ENCODE measurements at regions not wholly inside any gene's neighbourhood (a gene's known extent, or its start where the extent isn't known, plus 50 kb on each side); places are given as distances from the start of the nearest gene placed in this dataset.

- no peak overlapping the region for H3K9ac ChIP-seq (ENCODE audit: low read length)
- H3K36me3 ChIP-seq (replicated peaks; ENCODE audit: insufficient read depth, low read length), result no peaks in the 10 kb centered on the region
- no peaks in the 10 kb centered on the region for H4K20me1 ChIP-seq (ENCODE audit: insufficient read depth, low read length)
- no peaks in the 10 kb centered on the region for H3K27me3 ChIP-seq (replicated peaks; ENCODE audit: insufficient read depth, low read length)
- no peak for DNase-seq
- no peaks in the 10 kb centered on the region for H3K9me2 ChIP-seq (replicated peaks; ENCODE audit: insufficient read depth, low read length)
- no peaks in the 10 kb centered on the region for H3K9me3 ChIP-seq (replicated peaks; ENCODE audit: insufficient read depth, low read length)
- H3K79me2 ChIP-seq (ENCODE audit: low read length), result no peaks in the 10 kb centered on the region
- H2AFZ ChIP-seq (ENCODE audit: low read length), result no peak overlapping the region
- no peaks in the 10 kb centered on the region for H3F3A ChIP-seq (ENCODE audit: insufficient read depth, low read length)
- no peaks in the 10 kb centered on the region for H3K4me1 ChIP-seq (ENCODE audit: low read length)
- no peak overlapping the region for H3K27ac ChIP-seq (ENCODE audit: low read length)
- H3K4me2 ChIP-seq (ENCODE audit: low read depth, low read length), result no peak overlapping the region
- no peak overlapping the region for H3K4me3 ChIP-seq (ENCODE audit: low read length)
- no peak for TF ChIP-seq EZH2phosphoT487 (IDR thresholded peaks at IDR 0.05; ENCODE audit: low read length)
- TF ChIP-seq EZH2 (optimal IDR thresholded peaks at IDR 0.05; ENCODE audit: low read depth, low read length), result no peak
- TF ChIP-seq, protein P1, sequence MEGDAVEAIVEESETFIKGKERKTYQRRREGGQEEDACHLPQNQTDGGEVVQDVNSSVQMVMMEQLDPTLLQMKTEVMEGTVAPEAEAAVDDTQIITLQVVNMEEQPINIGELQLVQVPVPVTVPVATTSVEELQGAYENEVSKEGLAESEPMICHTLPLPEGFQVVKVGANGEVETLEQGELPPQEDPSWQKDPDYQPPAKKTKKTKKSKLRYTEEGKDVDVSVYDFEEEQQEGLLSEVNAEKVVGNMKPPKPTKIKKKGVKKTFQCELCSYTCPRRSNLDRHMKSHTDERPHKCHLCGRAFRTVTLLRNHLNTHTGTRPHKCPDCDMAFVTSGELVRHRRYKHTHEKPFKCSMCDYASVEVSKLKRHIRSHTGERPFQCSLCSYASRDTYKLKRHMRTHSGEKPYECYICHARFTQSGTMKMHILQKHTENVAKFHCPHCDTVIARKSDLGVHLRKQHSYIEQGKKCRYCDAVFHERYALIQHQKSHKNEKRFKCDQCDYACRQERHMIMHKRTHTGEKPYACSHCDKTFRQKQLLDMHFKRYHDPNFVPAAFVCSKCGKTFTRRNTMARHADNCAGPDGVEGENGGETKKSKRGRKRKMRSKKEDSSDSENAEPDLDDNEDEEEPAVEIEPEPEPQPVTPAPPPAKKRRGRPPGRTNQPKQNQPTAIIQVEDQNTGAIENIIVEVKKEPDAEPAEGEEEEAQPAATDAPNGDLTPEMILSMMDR (IDR thresholded peaks at IDR 0.05; ENCODE audit: low read length), result no peak
These were observed 149.0 kb upstream of the ITGA1 start for GRCh38 chr5:52638732-52639131.

GRCh38 chr5:52648726-52649125, 139.0 kb upstream of the ITGA1 start:
- no peaks in the 10 kb centered on the region for H3K36me3 ChIP-seq (replicated peaks; ENCODE audit: insufficient read depth, low read length)
- H2AFZ ChIP-seq (ENCODE audit: low read length), result no peak overlapping the region
- DNase-seq, result no peak
- no peak overlapping the region for H3K4me3 ChIP-seq (ENCODE audit: low read length)
- H3K9ac ChIP-seq (ENCODE audit: low read length), result no peak overlapping the region
- H3K4me2 ChIP-seq (ENCODE audit: low read depth, low read length), result no peak overlapping the region
- H3K9me3 ChIP-seq (replicated peaks; ENCODE audit: insufficient read depth, low read length), result no peaks in the 10 kb centered on the region; the same call in 1 of the 2 replicates
- H3F3A ChIP-seq (ENCODE audit: insufficient read depth, low read length), result no peaks in the 10 kb centered on the region
- H3K27ac ChIP-seq (ENCODE audit: low read length), result no peak overlapping the region
- H3K79me2 ChIP-seq (ENCODE audit: low read length), result no peaks in the 10 kb centered on the region
- no peaks in the 10 kb centered on the region for H3K4me1 ChIP-seq (ENCODE audit: low read length)
- H3K27me3 ChIP-seq (replicated peaks; ENCODE audit: insufficient read depth, low read length), result no peaks in the 10 kb centered on the region
- H4K20me1 ChIP-seq (ENCODE audit: insufficient read depth, low read length), result no peaks in the 10 kb centered on the region
- no peaks in the 10 kb centered on the region for H3K9me2 ChIP-seq (replicated peaks; ENCODE audit: insufficient read depth, low read length)
- TF ChIP-seq EZH2 (optimal IDR thresholded peaks at IDR 0.05; ENCODE audit: low read depth, low read length), result no peak
- TF ChIP-seq, protein P1 (IDR thresholded peaks at IDR 0.05; ENCODE audit: low read length), result no peak
- TF ChIP-seq EZH2phosphoT487 (IDR thresholded peaks at IDR 0.05; ENCODE audit: low read length), result no peak

- H3K9me3 ChIP-seq (replicated peaks; ENCODE audit: insufficient read depth, low read length), result no peaks in the 10 kb centered on the region
- H4K20me1 ChIP-seq (ENCODE audit: insufficient read depth, low read length), result no peaks in the 10 kb centered on the region
- H3K27me3 ChIP-seq (replicated peaks; ENCODE audit: insufficient read depth, low read length), result no peaks in the 10 kb centered on the region
- H3K36me3 ChIP-seq (replicated peaks; ENCODE audit: insufficient read depth, low read length), result no peaks in the 10 kb centered on the region
- H2AFZ ChIP-seq (ENCODE audit: low read length), result no peak overlapping the region
- no peak overlapping the region for H3K27ac ChIP-seq (ENCODE audit: low read length)
- H3K79me2 ChIP-seq (ENCODE audit: low read length), result no peaks in the 10 kb centered on the region
- H3K9me2 ChIP-seq (replicated peaks; ENCODE audit: insufficient read depth, low read length), result no peaks in the 10 kb centered on the region
- H3K4me2 ChIP-seq (ENCODE audit: low read depth, low read length), result no peak overlapping the region
- TF ChIP-seq EZH2phosphoT487 (IDR thresholded peaks at IDR 0.05; ENCODE audit: low read length), result no peak
- TF ChIP-seq, protein P1 (IDR thresholded peaks at IDR 0.05; ENCODE audit: low read length), result no peak
- TF ChIP-seq EZH2 (optimal IDR thresholded peaks at IDR 0.05; ENCODE audit: low read depth, low read length), result no peak
- no peak for DNase-seq
- H3K4me3 ChIP-seq (ENCODE audit: low read length), result no peak overlapping the region
- H3F3A ChIP-seq (ENCODE audit: insufficient read depth, low read length), result no peaks in the 10 kb centered on the region
- H3K9ac ChIP-seq (ENCODE audit: low read length), result no peak overlapping the region
- no peaks in the 10 kb centered on the region for H3K4me1 ChIP-seq (ENCODE audit: low read length)
These were observed 132.6 kb upstream of the ITGA1 start for GRCh38 chr5:52655163-52655562.
